GM21390 (cell line): ENCODE measurements at regions not wholly inside any gene's neighbourhood (a gene's known extent, or its start where the extent isn't known, plus 50 kb on each side); places are given as distances from the start of the nearest gene placed in this dataset.

ENCODE experiments used
- ATAC-seq: cut with Tn5 transposase; IDR thresholded peaks from one replicate; pipeline ENCODE4 v1.9.1; 2021; ENCODE audit not compliant: unreplicated experiment

- no peak for ATAC-seq
These were observed 130.7 kb downstream of the C16orf95 start for GRCh38 chr16:87186446-87186845.

GRCh38 chr16:87186876-87187533 lies 130.2 kb downstream of the C16orf95 start:
- no peak for ATAC-seq

GRCh38 chr16:87188104-87188503 lies 129.1 kb downstream of the C16orf95 start:
- no peak for ATAC-seq

- no peak for ATAC-seq
These were observed 127.8 kb downstream of the C16orf95 start for GRCh38 chr16:87189426-87189825.

- ATAC-seq: no peak
These were observed 126.6 kb downstream of the C16orf95 start for GRCh38 chr16:87190288-87191230.

GRCh38 chr16:87192452-87193073 lies 124.6 kb downstream of the C16orf95 start:
- no peak for ATAC-seq

- ATAC-seq: no peak
These were observed 123.0 kb downstream of the C16orf95 start for GRCh38 chr16:87194172-87194571.

GRCh38 chr16:87195161-87195560 lies 122.0 kb downstream of the C16orf95 start:
- no peak for ATAC-seq

- no peak for ATAC-seq
These were observed 121.0 kb downstream of the C16orf95 start for GRCh38 chr16:87196231-87196630.

- ATAC-seq: no peak
These were observed 120.5 kb downstream of the C16orf95 start for GRCh38 chr16:87196661-87197060.

GRCh38 chr16:87198328-87198832 lies 118.8 kb downstream of the C16orf95 start:
- ATAC-seq: no peak

- no peak for ATAC-seq
These were observed 118.3 kb downstream of the C16orf95 start for GRCh38 chr16:87198881-87199280.

GRCh38 chr16:87199379-87199778 lies 117.8 kb downstream of the C16orf95 start:
- ATAC-seq: no peak

- no peak for ATAC-seq
These were observed 117.3 kb downstream of the C16orf95 start for GRCh38 chr16:87199901-87200300.

GRCh38 chr16:87200637-87201036 lies 116.6 kb downstream of the C16orf95 start:
- no peak for ATAC-seq

- ATAC-seq: no peak
These were observed 116.1 kb downstream of the C16orf95 start for GRCh38 chr16:87201052-87201451.

GRCh38 chr16:87201790-87202189 lies 115.4 kb downstream of the C16orf95 start:
- no peak for ATAC-seq

- ATAC-seq: no peak
These were observed 114.8 kb downstream of the C16orf95 start for GRCh38 chr16:87202346-87202745.

- ATAC-seq: no peak
These were observed 114.0 kb downstream of the C16orf95 start for GRCh38 chr16:87203060-87203656.

- ATAC-seq: no peak
These were observed 110.3 kb downstream of the C16orf95 start for GRCh38 chr16:87206646-87207451.
